ENCODE measurements at regions not wholly inside any gene's neighbourhood (a gene's known extent, or its start where the extent isn't known, plus 50 kb on each side); places are given as distances from the start of the nearest gene placed in this dataset.
"Not testable (repeated sequence)": the region's sequence is repeated elsewhere in the genome, so short reads cannot be mapped to it uniquely, and the experiment has no call there.

GRCh38 chr17:63295839-63296590 is 150.1 kb downstream of the CYB561 start:
- FAIRE-seq = no peak

GRCh38 chr17:63298916-63299315 is 147.2 kb downstream of the CYB561 start:
- FAIRE-seq = not testable (repeated sequence)

- FAIRE-seq = no peak
Observed at GRCh38 chr17:63304704-63305261, 141.3 kb downstream of the CYB561 start.

GRCh38 chr17:63305857-63306256 is 140.2 kb downstream of the CYB561 start:
- FAIRE-seq = no peak

GRCh38 chr17:63306855-63307254 is 139.3 kb downstream of the CYB561 start:
- FAIRE-seq = no peak

GRCh38 chr17:63308272-63308671 is 137.8 kb downstream of the CYB561 start:
- no peak for FAIRE-seq

- FAIRE-seq = no peak
Observed at GRCh38 chr17:63309021-63309420, 137.1 kb downstream of the CYB561 start.

GRCh38 chr17:63311416-63311937 is 134.6 kb downstream of the CYB561 start:
- no peak for FAIRE-seq

- no peak for FAIRE-seq
Observed at GRCh38 chr17:63314761-63315160, 131.3 kb downstream of the CYB561 start.

GRCh38 chr17:63316100-63316499 is 130.0 kb downstream of the CYB561 start:
- no peak for FAIRE-seq

GRCh38 chr17:63317166-63317840 is 128.8 kb downstream of the CYB561 start:
- no peak for FAIRE-seq

GRCh38 chr17:63325808-63326207 is 120.3 kb downstream of the CYB561 start:
- no peak for FAIRE-seq

- FAIRE-seq = no peak
Observed at GRCh38 chr17:63329876-63330275, 116.2 kb downstream of the CYB561 start.

- no peak for FAIRE-seq
Observed at GRCh38 chr17:63331301-63332061, 114.6 kb downstream of the CYB561 start.

GRCh38 chr17:63332286-63332685 is 113.8 kb downstream of the CYB561 start:
- FAIRE-seq = no peak

- no peak for FAIRE-seq
Observed at GRCh38 chr17:63333869-63334268, 112.2 kb downstream of the CYB561 start.

- no peak for FAIRE-seq
Observed at GRCh38 chr17:63335831-63336230, 110.3 kb downstream of the CYB561 start.

GRCh38 chr17:63337579-63337978 is 108.5 kb downstream of the CYB561 start:
- no peak for FAIRE-seq

- no peak for FAIRE-seq
Observed at GRCh38 chr17:63338272-63338671, 107.8 kb downstream of the CYB561 start.

GRCh38 chr17:63341276-63341675 is 104.8 kb downstream of the CYB561 start:
- no peak for FAIRE-seq

- no peak for FAIRE-seq
Observed at GRCh38 chr17:63344383-63344782, 101.7 kb downstream of the CYB561 start.

GRCh38 chr17:63345611-63346010 is 100.5 kb downstream of the CYB561 start:
- FAIRE-seq = no peak

- FAIRE-seq = peak; percentile 9
Observed at GRCh38 chr17:63347475-63347874, 98.6 kb downstream of the CYB561 start.

Measured in islet of Langerhans (tissue), 1 donor.